D721Med (cell line): ENCODE measurements at regions not wholly inside any gene's neighbourhood (a gene's known extent, or its start where the extent isn't known, plus 50 kb on each side); places are given as distances from the start of the nearest gene placed in this dataset.

Source experiments
- DNase-seq: peaks from one replicate; pipeline ENCODE4 v3.0.0; 2011; ENCODE audit warnings: low spot score; ENCODE audit not compliant: insufficient read length
- FAIRE-seq: peaks from 2 replicates; lab custom pipeline; 2011; peaks lifted over from hg19 to GRCh38; lab: Jason Lieb, UNC
- CTCF ChIP-seq: IDR thresholded peaks from 2 replicates; pipeline ENCODE4 v1.5.1; 2012; ENCODE audit warnings: mild to moderate bottlenecking, control low read depth; ENCODE audit not compliant: insufficient read depth; ENCODE audit errors: missing control alignments

- TF ChIP-seq CTCF, result no peak
- FAIRE-seq (no peak), DNase-seq (no peak)
Observed at GRCh38 chr5:92484484-92484883, 1096.5 kb downstream of the NR2F1-AS1 start.

- no peak for DNase-seq
- no peak for FAIRE-seq
- no peak for TF ChIP-seq CTCF
Observed at GRCh38 chr5:92472981-92473566, 1090.0 kb upstream of the ARRDC3 start.

GRCh38 chr5:92471861-92472260 lies 1088.7 kb upstream of the ARRDC3 start:
- DNase-seq, result no peak
- no peak for TF ChIP-seq CTCF
- FAIRE-seq, result peak; percentile 21

- TF ChIP-seq CTCF, result peak; percentile 5
- FAIRE-seq (no peak), DNase-seq (no peak)
Observed at GRCh38 chr5:92470770-92471169, 1087.7 kb upstream of the ARRDC3 start.

- DNase-seq (no peak), FAIRE-seq (no peak)
- TF ChIP-seq CTCF, result no peak
Observed at GRCh38 chr5:92468295-92468694, 1085.2 kb upstream of the ARRDC3 start.

- DNase-seq, result no peak
- TF ChIP-seq CTCF, result no peak
- FAIRE-seq, result no peak
Observed at GRCh38 chr5:92467695-92468094, 1084.6 kb upstream of the ARRDC3 start.

GRCh38 chr5:92460505-92460904 lies 1077.4 kb upstream of the ARRDC3 start:
- FAIRE-seq (no peak), DNase-seq (no peak)
- TF ChIP-seq CTCF, result no peak
